MCF 10A (cell line): ENCODE measurements at regions not wholly inside any gene's neighbourhood (a gene's known extent, or its start where the extent isn't known, plus 50 kb on each side); places are given as distances from the start of the nearest gene placed in this dataset.

Experiments
- BruUV-seq: library from RNA; stranded (reverse); fragments of 400-500 nt; replicated peaks from 2 replicates; lab custom pipeline; 2021; lab: Mats Ljungman, UMichigan
- CTCF ChIA-PET: fragments of 300-600 bp; sonication (Branson Sonifier 250); formaldehyde crosslinking; extraction: SDS; loops from one replicate; lab custom pipeline; 2021; ENCODE audit warnings: antibody characterized with exemption, inconsistent platforms; lab: Yijun Ruan, JAX
- POLR2A ChIA-PET: fragments of 300-600, 350-650 bp; sonication (Branson Sonifier 250); formaldehyde crosslinking; extraction: SDS; loops from one replicate; lab custom pipeline; 2020; ENCODE audit warnings: antibody characterized with exemption, inconsistent platforms; lab: Yijun Ruan, JAX
- DNase-seq: peaks from one replicate; pipeline ENCODE4 v3.0.0-alpha.2; 2018; ENCODE audit not compliant: unreplicated experiment
- H3K27ac Mint-ChIP-seq: one replicate; pipeline ENCODE4 v1.8.0; 2022; ENCODE audit warnings: mild to moderate bottlenecking, low read depth, mixed read lengths; ENCODE audit not compliant: unreplicated experiment
- H3K27me3 Mint-ChIP-seq: one replicate; pipeline ENCODE4 v1.8.0; 2022; ENCODE audit warnings: mixed read lengths; ENCODE audit not compliant: insufficient read depth, unreplicated experiment
- H3K36me3 Mint-ChIP-seq: one replicate; pipeline ENCODE4 v1.8.0; 2022; ENCODE audit warnings: mild to moderate bottlenecking, moderate library complexity, mixed read lengths; ENCODE audit not compliant: insufficient read depth, unreplicated experiment
- H3K4me1 Mint-ChIP-seq: one replicate; pipeline ENCODE4 v1.8.0; 2022; ENCODE audit warnings: mixed read lengths; ENCODE audit not compliant: insufficient read depth, unreplicated experiment
- H3K4me3 Mint-ChIP-seq: one replicate; pipeline ENCODE4 v1.8.0; 2022; ENCODE audit warnings: mild to moderate bottlenecking, moderate library complexity, mixed read lengths; ENCODE audit not compliant: unreplicated experiment
- H3K9me3 Mint-ChIP-seq: one replicate; pipeline ENCODE4 v1.8.0; 2022; ENCODE audit warnings: mixed read lengths; ENCODE audit not compliant: unreplicated experiment
- intact Hi-C: fragments of 100-400 bp; cut with micrococcal nuclease; formaldehyde crosslinking; loops from 2 replicates; pipeline ENCODE4 v1.14.1; 2022
- TF ChIP-seq, protein P1 (sequence below): fragments of 200-600 bp; IDR thresholded peaks from one replicate; pipeline ENCODE4 v1.8.0; 2022; ENCODE audit warnings: antibody characterized with exemption, mild to moderate bottlenecking; ENCODE audit not compliant: unreplicated experiment

DNA sequence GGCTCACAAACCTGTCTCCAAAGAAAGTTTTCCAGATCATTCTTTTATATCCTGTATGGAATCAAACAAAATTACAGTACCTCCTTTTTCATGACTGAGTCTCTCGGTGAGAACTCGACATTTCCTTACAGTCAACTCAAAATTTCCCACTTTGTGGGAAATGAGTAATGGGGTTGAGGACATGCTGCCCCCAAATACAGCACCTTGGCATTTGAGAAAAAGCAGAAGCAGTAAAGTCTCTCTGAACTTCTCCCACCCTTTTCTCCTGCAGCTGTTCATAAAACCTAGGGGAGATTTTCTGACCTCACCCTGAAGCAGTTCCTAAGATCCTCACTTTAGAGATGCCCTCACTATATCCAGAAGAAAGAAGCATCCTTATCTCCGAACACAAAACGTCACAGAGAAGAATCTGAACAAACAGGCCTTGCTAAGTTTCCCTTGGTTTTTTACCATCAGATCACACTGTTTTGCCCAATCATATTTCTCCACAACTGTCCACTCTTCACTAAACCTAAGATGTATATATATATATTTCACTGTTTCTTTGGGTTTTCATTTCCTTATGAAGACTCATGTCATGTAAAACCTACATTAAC, 96.1 kb upstream of the APC start:
- no peak for DNase-seq
- TF ChIP-seq, protein P1, sequence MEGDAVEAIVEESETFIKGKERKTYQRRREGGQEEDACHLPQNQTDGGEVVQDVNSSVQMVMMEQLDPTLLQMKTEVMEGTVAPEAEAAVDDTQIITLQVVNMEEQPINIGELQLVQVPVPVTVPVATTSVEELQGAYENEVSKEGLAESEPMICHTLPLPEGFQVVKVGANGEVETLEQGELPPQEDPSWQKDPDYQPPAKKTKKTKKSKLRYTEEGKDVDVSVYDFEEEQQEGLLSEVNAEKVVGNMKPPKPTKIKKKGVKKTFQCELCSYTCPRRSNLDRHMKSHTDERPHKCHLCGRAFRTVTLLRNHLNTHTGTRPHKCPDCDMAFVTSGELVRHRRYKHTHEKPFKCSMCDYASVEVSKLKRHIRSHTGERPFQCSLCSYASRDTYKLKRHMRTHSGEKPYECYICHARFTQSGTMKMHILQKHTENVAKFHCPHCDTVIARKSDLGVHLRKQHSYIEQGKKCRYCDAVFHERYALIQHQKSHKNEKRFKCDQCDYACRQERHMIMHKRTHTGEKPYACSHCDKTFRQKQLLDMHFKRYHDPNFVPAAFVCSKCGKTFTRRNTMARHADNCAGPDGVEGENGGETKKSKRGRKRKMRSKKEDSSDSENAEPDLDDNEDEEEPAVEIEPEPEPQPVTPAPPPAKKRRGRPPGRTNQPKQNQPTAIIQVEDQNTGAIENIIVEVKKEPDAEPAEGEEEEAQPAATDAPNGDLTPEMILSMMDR: no peak
- intact Hi-C loops: no loop called here
- Mint-ChIP-seq H3K27me3 (no peaks in the 10 kb centered on the region), H3K36me3 (no peaks in the 10 kb centered on the region), H3K4me3 (no peak overlapping the region), H3K4me1 (no peaks in the 10 kb centered on the region), H3K27ac (no peak overlapping the region), H3K9me3 (no peaks in the 10 kb centered on the region)
- BruUV-seq: no TSS peak
- ChIA-PET CTCF (no interaction called here), POLR2A (no interaction called here)

- H3K27me3 Mint-ChIP-seq: no peaks in the 10 kb centered on the region
- H3K4me3 Mint-ChIP-seq: no peak overlapping the region
- TF ChIP-seq, protein P1: no peak
- H3K27ac Mint-ChIP-seq: no peak overlapping the region
- intact Hi-C loops: no loop called here
- H3K9me3 Mint-ChIP-seq: no peaks in the 10 kb centered on the region
- no peaks in the 10 kb centered on the region for H3K36me3 Mint-ChIP-seq
- POLR2A ChIA-PET: no interaction called here
- no peaks in the 10 kb centered on the region for H3K4me1 Mint-ChIP-seq
- CTCF ChIA-PET: no interaction called here
- no TSS peak for BruUV-seq
- DNase-seq: no peak
Measured at GRCh38 chr5:112642885-112643284, 94.8 kb upstream of the APC start.

DNA sequence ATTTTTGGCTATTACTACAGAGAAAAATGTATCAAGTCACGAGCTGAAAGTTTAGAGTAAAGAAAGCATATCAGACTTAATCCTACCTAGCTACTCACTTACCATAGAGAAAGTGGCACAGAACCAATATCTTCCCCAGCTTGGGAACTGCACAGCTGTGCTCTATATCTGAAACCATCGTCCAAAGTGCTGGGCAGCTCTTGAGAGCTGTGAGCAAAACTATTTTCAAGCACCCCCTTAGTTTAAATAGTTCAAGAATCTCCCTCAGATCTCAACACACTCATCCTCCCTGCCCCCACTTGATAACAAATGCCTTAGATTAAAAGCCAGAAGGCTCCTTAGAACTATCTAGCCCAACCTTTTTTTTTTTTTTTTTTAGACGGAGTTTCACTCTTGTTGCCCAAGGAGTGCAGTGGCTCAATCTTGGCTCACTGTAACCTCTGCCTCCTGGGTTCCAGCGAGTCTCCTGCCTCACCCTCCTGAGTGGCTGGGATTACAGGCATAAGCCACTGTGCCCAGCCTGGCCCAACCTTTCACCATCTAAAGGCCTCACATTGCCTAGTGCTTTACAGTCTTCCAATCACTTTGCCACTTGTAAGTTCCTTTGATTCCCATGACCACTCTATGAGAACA, 94.2 kb upstream of the APC start:
- Mint-ChIP-seq H3K27me3 (no peaks in the 10 kb centered on the region), H3K4me3 (no peak overlapping the region), H3K4me1 (no peaks in the 10 kb centered on the region), H3K27ac (no peak overlapping the region), H3K9me3 (no peaks in the 10 kb centered on the region), H3K36me3 (no peaks in the 10 kb centered on the region)
- ChIA-PET CTCF (interaction anchor here (1.5 kb wide), 1 partner anchor 114 kb away, joined by 8 read pairs; no protein-coding TSS in a partner anchor), POLR2A (no interaction called here)
- BruUV-seq: no TSS peak
- no peak for DNase-seq
- TF ChIP-seq, protein P1: no peak
- intact Hi-C loops: no loop called here

DNA sequence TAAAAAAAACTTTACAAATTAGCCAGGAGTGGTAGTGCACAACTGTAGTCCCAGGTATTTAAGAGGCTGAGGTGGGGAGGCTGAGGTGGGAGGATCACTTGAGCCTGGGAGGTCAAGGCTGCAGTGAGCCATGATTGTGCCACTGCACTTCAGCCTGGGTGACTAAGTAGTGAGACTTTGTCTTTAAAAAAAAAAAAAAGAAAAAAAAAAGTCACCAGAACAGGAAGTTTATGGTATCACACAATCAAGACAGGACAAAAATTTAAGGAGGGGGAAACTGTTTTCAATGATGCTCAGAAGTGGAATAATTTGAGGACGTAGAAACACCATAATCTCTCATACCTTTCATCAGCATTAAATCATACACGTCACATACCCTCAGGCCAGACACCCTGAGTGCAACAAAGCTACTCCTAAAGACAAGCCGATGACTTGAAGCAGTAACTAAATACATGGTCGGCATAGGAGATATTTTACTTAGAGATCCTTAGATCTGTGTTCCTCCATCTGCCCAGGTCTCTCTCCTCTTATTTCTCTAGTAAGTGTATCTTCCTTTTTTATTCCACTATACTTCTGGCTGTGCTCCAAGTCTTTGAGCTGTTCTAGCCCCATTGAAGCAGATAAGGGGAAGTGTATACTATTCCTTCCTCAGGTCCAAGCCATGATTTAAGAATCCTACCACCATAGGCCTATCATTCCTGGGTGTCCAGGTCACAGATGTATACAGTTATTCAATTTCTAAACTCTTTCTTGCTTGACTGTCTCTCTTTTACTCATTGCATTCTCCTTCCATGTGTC, 91.3 kb upstream of the APC start:
- POLR2A ChIA-PET: no interaction called here
- Mint-ChIP-seq H3K36me3 (no peaks in the 10 kb centered on the region), H3K27me3 (no peaks in the 10 kb centered on the region), H3K4me3 (no peak overlapping the region), H3K4me1 (peaks cover 5% of the 10 kb centered on the region), H3K27ac (no peak overlapping the region), H3K9me3 (no peaks in the 10 kb centered on the region)
- DNase-seq: no peak
- no TSS peak for BruUV-seq
- TF ChIP-seq, protein P1: no peak
- intact Hi-C loops: no loop called here
- CTCF ChIA-PET: no interaction called here
